PC-9 (cell line): ENCODE measurements at regions not wholly inside any gene's neighbourhood (a gene's known extent, or its start where the extent isn't known, plus 50 kb on each side); places are given as distances from the start of the nearest gene placed in this dataset.

Experiments
- EZH2 ChIP-seq: fragments of 200-600 bp; sonication (generic); IDR thresholded peaks from 2 replicates; pipeline ENCODE4 v1.8.0; 2017; ENCODE audit warnings: antibody characterized with exemption, low read depth
- TF ChIP-seq, protein P1 (sequence below): fragments of 200-600 bp; sonication (generic); conservative IDR thresholded peaks from 2 replicates; pipeline ENCODE4 v1.6.1; 2017; ENCODE audit warnings: mixed run types, antibody characterized with exemption, mild to moderate bottlenecking, moderate library complexity

DNA sequence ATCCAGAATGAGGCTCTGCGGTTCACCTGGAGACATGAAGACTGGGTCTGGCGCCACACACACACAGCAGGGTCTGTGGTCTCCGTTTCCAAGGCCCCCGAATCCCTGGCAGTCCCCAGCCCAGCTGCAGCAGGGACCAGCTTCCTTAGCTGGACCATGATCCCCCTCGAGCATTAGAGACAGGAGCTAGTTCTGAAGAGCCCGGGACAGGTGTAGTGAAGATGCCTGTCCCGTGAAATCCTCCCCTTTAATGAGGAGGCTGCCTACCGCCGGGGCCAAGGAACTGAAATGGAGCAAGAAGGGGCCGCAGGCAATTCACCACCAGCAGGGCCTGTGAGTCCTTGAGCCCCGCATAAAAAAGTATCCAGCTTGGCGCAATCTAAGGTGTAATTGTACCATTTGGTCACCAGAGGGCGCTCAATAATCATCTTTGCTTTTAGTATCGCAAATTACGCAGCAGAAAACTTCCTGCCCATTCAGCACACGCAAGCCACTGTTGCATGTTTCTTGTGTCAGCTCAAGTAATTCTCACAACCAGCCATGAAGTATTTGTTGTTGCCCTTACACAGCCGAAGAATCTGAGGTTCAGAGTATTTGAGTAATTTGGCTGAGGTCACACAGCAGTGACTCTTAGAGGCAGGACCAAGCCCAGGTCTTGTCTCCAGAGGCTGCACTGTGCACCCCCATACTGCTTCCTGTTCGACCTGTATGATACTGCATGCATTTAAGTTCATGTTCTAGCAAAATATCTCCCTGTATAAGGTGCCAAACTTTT is 54.3 kb upstream of the PPP2R5C start:
- TF ChIP-seq, protein P1, sequence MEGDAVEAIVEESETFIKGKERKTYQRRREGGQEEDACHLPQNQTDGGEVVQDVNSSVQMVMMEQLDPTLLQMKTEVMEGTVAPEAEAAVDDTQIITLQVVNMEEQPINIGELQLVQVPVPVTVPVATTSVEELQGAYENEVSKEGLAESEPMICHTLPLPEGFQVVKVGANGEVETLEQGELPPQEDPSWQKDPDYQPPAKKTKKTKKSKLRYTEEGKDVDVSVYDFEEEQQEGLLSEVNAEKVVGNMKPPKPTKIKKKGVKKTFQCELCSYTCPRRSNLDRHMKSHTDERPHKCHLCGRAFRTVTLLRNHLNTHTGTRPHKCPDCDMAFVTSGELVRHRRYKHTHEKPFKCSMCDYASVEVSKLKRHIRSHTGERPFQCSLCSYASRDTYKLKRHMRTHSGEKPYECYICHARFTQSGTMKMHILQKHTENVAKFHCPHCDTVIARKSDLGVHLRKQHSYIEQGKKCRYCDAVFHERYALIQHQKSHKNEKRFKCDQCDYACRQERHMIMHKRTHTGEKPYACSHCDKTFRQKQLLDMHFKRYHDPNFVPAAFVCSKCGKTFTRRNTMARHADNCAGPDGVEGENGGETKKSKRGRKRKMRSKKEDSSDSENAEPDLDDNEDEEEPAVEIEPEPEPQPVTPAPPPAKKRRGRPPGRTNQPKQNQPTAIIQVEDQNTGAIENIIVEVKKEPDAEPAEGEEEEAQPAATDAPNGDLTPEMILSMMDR: peak; percentile 100
- TF ChIP-seq EZH2: no peak
